Left ventricle myocardium inferior (tissue), 1 donor: ENCODE measurements at regions not wholly inside any gene's neighbourhood (a gene's known extent, or its start where the extent isn't known, plus 50 kb on each side); places are given as distances from the start of the nearest gene placed in this dataset.

ENCODE experiments used
- DNase-seq: peaks from one replicate; pipeline ENCODE4 v3.0.0-alpha.2; 2020
- H3K27ac ChIP-seq: fragments of 200-600 bp; replicated peaks from 2 replicates; pipeline ENCODE4 v1.8.0; 2021
- H3K27me3 ChIP-seq: fragments of 200-600 bp; 2 replicates; pipeline ENCODE4 v1.8.0; 2021; ENCODE audit warnings: low read depth
- H3K36me3 ChIP-seq: fragments of 200-600 bp; 2 replicates; pipeline ENCODE4 v1.8.0; 2021
- H3K4me1 ChIP-seq: fragments of 200-600 bp; 2 replicates; pipeline ENCODE4 v1.8.0; 2021
- H3K4me3 ChIP-seq: fragments of 200-600 bp; 2 replicates; pipeline ENCODE4 v1.8.0; 2021; ENCODE audit warnings: mild to moderate bottlenecking, moderate library complexity
- H3K9me3 ChIP-seq: fragments of 200-600 bp; replicated peaks from 2 replicates; pipeline ENCODE4 v1.8.0; 2021
- CTCF ChIP-seq: fragments of 200-600 bp; IDR thresholded peaks from 2 replicates; pipeline ENCODE4 v1.8.0; 2021; ENCODE audit warnings: antibody characterized with exemption, mild to moderate bottlenecking, borderline replicate concordance
- intact Hi-C: fragments of 100-400 bp; cut with micrococcal nuclease; formaldehyde crosslinking; loops from one replicate; pipeline ENCODE4 v1.11.0; 2022
- donor health status: DM: no; HTN: yes; CAD: no; lungs with severe emphysema.

GRCh38 chr18:39840856-39841481 lies 2114.1 kb upstream of the PIK3C3 start:
- no peak for TF ChIP-seq CTCF
- H3K9me3 ChIP-seq, result no peaks in the 10 kb centered on the region
- no peaks in the 10 kb centered on the region for H3K36me3 ChIP-seq
- H3K4me3 ChIP-seq, result peak overlapping the region; percentile 46
- H3K4me1 ChIP-seq, result peaks cover 7% of the 10 kb centered on the region
- intact Hi-C loops, result no loop called here
- H3K27ac ChIP-seq, result no peak overlapping the region
- no peak for DNase-seq
- H3K27me3 ChIP-seq, result peaks cover 34% of the 10 kb centered on the region

DNA sequence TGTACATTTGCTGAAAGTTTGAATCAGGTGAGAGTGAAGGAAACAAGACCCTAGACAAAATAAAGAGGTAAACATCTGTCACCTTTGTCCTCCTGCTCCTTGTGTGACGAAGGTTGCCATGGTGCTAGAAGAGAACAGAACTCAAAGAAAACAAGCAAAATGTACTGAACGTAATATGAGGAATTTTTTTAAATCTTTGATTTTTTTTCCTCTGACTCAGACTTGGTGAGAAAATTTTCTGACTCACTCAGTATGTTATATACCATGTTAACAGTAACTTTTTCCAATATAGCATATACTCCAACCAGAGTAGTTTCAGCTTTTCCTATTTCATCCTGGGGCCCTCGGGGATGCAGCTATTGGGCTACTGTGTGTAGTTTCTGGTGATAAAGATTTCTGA lies 2114.6 kb upstream of the PIK3C3 start:
- intact Hi-C loops, result no loop called here
- TF ChIP-seq CTCF, result no peak
- peaks cover 34% of the 10 kb centered on the region for H3K27me3 ChIP-seq
- no peak for DNase-seq
- no peaks in the 10 kb centered on the region for H3K36me3 ChIP-seq
- no peak overlapping the region for H3K4me3 ChIP-seq
- no peak overlapping the region for H3K27ac ChIP-seq
- H3K4me1 ChIP-seq, result peaks cover 7% of the 10 kb centered on the region
- no peaks in the 10 kb centered on the region for H3K9me3 ChIP-seq

- H3K9me3 ChIP-seq, result no peaks in the 10 kb centered on the region
- no peak overlapping the region for H3K4me3 ChIP-seq
- TF ChIP-seq CTCF, result no peak
- intact Hi-C loops, result no loop called here
- peaks cover 34% of the 10 kb centered on the region for H3K27me3 ChIP-seq
- no peak for DNase-seq
- H3K27ac ChIP-seq, result no peak overlapping the region
- peaks cover 7% of the 10 kb centered on the region for H3K4me1 ChIP-seq
- no peaks in the 10 kb centered on the region for H3K36me3 ChIP-seq
Measured at GRCh38 chr18:39839782-39840181, 2115.3 kb upstream of the PIK3C3 start.

- no peak for DNase-seq
- intact Hi-C loops, result no loop called here
- Histone ChIP-seq H3K4me1 (peaks cover 7% of the 10 kb centered on the region), H3K27me3 (peaks cover 34% of the 10 kb centered on the region), H3K36me3 (no peaks in the 10 kb centered on the region), H3K9me3 (no peaks in the 10 kb centered on the region), H3K4me3 (no peak overlapping the region), H3K27ac (no peak overlapping the region)
- no peak for TF ChIP-seq CTCF
Measured at GRCh38 chr18:39838831-39839230, 2116.2 kb upstream of the PIK3C3 start.

DNA sequence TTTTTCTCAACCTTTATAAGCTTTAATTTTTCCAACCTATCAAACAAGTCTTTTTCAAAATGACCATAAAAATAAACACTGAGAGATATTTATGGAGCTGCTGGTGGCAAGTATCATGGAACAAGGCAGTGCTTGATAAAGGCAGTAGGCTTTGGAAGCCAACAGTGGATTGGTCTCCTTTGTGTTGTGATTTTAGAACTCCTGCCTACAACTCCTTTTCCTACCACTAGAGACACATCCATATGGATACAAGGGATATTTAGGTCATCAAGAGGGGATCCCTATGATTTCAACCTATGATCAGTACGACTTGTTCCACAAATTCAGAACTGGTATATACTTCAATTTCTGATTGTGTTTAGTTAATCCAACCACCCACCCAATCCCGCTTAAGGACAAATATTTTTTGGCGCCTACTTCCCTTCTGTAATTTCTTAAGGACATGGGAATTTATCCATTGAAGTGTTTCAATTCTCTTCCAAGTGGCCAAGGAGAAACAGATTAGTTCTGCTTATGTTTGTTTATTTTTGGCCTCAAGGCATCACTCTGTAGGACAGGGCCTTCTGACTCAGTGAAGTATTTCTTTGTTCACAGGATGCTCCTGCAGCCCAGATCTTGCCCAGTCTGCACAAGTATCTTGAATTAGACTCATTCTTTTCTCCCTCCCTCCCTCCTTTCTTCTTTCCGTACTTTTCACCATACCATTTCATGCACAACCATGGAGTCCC lies 2119.6 kb upstream of the PIK3C3 start:
- intact Hi-C loops, result no loop called here
- no peaks in the 10 kb centered on the region for H3K4me1 ChIP-seq
- no peak for DNase-seq
- no peaks in the 10 kb centered on the region for H3K9me3 ChIP-seq
- no peaks in the 10 kb centered on the region for H3K36me3 ChIP-seq
- H3K4me3 ChIP-seq, result no peak overlapping the region
- H3K27ac ChIP-seq, result no peak overlapping the region
- TF ChIP-seq CTCF, result no peak
- H3K27me3 ChIP-seq, result peaks cover 18% of the 10 kb centered on the region
